SK-N-SH (cell line): ENCODE measurements at regions not wholly inside any gene's neighbourhood (a gene's known extent, or its start where the extent isn't known, plus 50 kb on each side); places are given as distances from the start of the nearest gene placed in this dataset.

ENCODE experiments used
- CTCF ChIA-PET: fragments of 300-600, 350-600 bp; formaldehyde crosslinking; extraction: SDS; loops from one replicate; lab custom pipeline; 2021; lab: Yijun Ruan, JAX
- POLR2A ChIA-PET: fragments of 350-600 bp; sonication (Branson Sonifier 250); formaldehyde crosslinking; extraction: SDS; loops from one replicate; lab custom pipeline; 2020; ENCODE audit warnings: antibody characterized with exemption, inconsistent platforms; lab: Yijun Ruan, JAX
- DNase-seq: peaks from one replicate; pipeline ENCODE4 v3.0.0; 2012
- H2AFZ ChIP-seq: fragments of 200-600 bp; sonication (generic); 2 replicates; pipeline ENCODE4 v1.8.1; 2016; ENCODE audit warnings: antibody characterized with exemption, mild to moderate bottlenecking, low read depth
- H3F3A ChIP-seq: fragments of 200-600 bp; sonication (generic); replicated peaks from 2 replicates; pipeline ENCODE3; 2016; ENCODE audit warnings: antibody characterized with exemption, mild to moderate bottlenecking; ENCODE audit not compliant: insufficient read depth
- H3K27ac ChIP-seq, 2 experiments: fragments of 200-500 bp in 1 of 2; fragments of 200-600 bp in 1 of 2; sonication (Bioruptor generic) in 1 of 2; sonication (generic), shearing (Covaris generic) in 1 of 2; 2 replicates each; pipeline versions ENCODE4 v1.5.1 to v1.6.1; 2014 to 2016; ENCODE audit warnings: low read depth in 2 of 2, inconsistent platforms in 1 of 2, low read length in 1 of 2, mild to moderate bottlenecking in 1 of 2, mixed read lengths in 1 of 2
- H3K27me3 ChIP-seq: fragments of 200-600 bp; sonication (generic), shearing (Covaris generic); 2 replicates; pipeline ENCODE4 v1.6.1; 2016; ENCODE audit warnings: mixed run types; ENCODE audit not compliant: insufficient read depth
- H3K36me3 ChIP-seq, 2 experiments: fragments of 200-500 bp in 1 of 2; fragments of 200-600 bp in 1 of 2; sonication (Bioruptor generic) in 1 of 2; sonication (generic) in 1 of 2; replicated peaks in 1 of 2; 2 replicates each; pipeline versions ENCODE3 to v1.5.1; 2014 to 2016; ENCODE audit warnings: low read length in 1 of 2, mild to moderate bottlenecking in 1 of 2; ENCODE audit not compliant: insufficient read depth in 2 of 2, control insufficient read depth in 1 of 2
- H3K4me1 ChIP-seq, 2 experiments: fragments of 200-500 bp in 1 of 2; fragments of 200-600 bp in 1 of 2; sonication (Bioruptor generic) in 1 of 2; sonication (generic), shearing (Covaris generic) in 1 of 2; 2 replicates each; pipeline versions ENCODE4 v1.5.1 to v1.6.1; 2014 to 2016; ENCODE audit warnings: low read depth in 1 of 2, low read length in 1 of 2, mixed run types in 1 of 2; ENCODE audit not compliant: insufficient read depth in 2 of 2, control insufficient read depth in 1 of 2
- H3K4me2 ChIP-seq: fragments of 200-600 bp; sonication (generic), shearing (Covaris generic); 2 replicates; pipeline ENCODE4 v1.6.1; 2017; ENCODE audit warnings: mixed run types
- H3K4me3 ChIP-seq, 2 experiments: fragments of 200-500 bp in 1 of 2; fragments of 200-600 bp in 1 of 2; sonication (Bioruptor generic) in 1 of 2; sonication (generic), shearing (Covaris generic) in 1 of 2; 2 replicates each; pipeline versions ENCODE4 v1.5.1 to v1.8.1; 2014 to 2016; ENCODE audit warnings: low read depth in 2 of 2, inconsistent platforms in 1 of 2, low read length in 1 of 2, mild to moderate bottlenecking in 1 of 2, mixed read lengths in 1 of 2, moderate library complexity in 1 of 2
- H3K79me2 ChIP-seq: fragments of 200-600 bp; sonication (generic); 2 replicates; pipeline ENCODE4 v1.8.1; 2017; ENCODE audit warnings: mild to moderate bottlenecking; ENCODE audit not compliant: insufficient read depth
- H3K9ac ChIP-seq: fragments of 200-600 bp; sonication (generic); 2 replicates; pipeline ENCODE4 v1.6.1; 2017; ENCODE audit warnings: mixed run types
- H3K9me2 ChIP-seq: fragments of 200-600 bp; sonication (generic); 2 replicates; pipeline ENCODE4 v1.6.1; 2017; ENCODE audit warnings: mixed run types
- H3K9me3 ChIP-seq: fragments of 200-600 bp; sonication (generic); 2 replicates; pipeline ENCODE4 v1.6.1; 2017; ENCODE audit warnings: mixed run types, mild to moderate bottlenecking, moderate library complexity
- H4K20me1 ChIP-seq: fragments of 200-600 bp; sonication (generic); 2 replicates; pipeline ENCODE4 v1.6.1; 2017; ENCODE audit warnings: mild to moderate bottlenecking, mixed run types; ENCODE audit not compliant: insufficient read depth
- CHD2 ChIP-seq: fragments of 150-350 bp; IDR thresholded peaks from 2 replicates; pipeline ENCODE4 v1.6.1; 2018; ENCODE audit warnings: low read length; ENCODE audit not compliant: partially characterized antibody
- FOXJ3 ChIP-seq: sonication (generic); formaldehyde crosslinking; IDR thresholded peaks from 2 replicates; pipeline ENCODE4 v1.5.1; 2020; ENCODE audit warnings: mild to moderate bottlenecking, missing genetic modification reagents
- GATA2 ChIP-seq: sonication (generic); formaldehyde crosslinking; IDR thresholded peaks from 2 replicates; pipeline ENCODE4 v1.5.0; 2020; ENCODE audit warnings: mild to moderate bottlenecking, missing genetic modification reagents
- MXI1 ChIP-seq: IDR thresholded peaks from 2 replicates; pipeline ENCODE4 v1.6.1; 2012; ENCODE audit warnings: mild to moderate bottlenecking, low read depth, low read length, improper control_type of control experiment
- RAD21 ChIP-seq: IDR thresholded peaks from 2 replicates; pipeline ENCODE4 v1.6.1; 2012; ENCODE audit warnings: mild to moderate bottlenecking, low read length
- RCOR1 ChIP-seq: fragments of 150-350 bp; IDR thresholded peaks from 2 replicates; pipeline ENCODE4 v1.6.1; 2017; ENCODE audit warnings: antibody characterized with exemption, low read length
- RXRA ChIP-seq: IDR thresholded peaks from 2 replicates; pipeline ENCODE4 v1.4.0; 2012; ENCODE audit warnings: low read depth, mild to moderate bottlenecking, borderline replicate concordance
- SMC3 ChIP-seq: IDR thresholded peaks from 2 replicates; pipeline ENCODE4 v1.6.1; 2012; ENCODE audit warnings: low read depth, low read length, improper control_type of control experiment
- TEAD4 ChIP-seq: IDR thresholded peaks from 2 replicates; pipeline ENCODE4 v1.4.0; 2012; ENCODE audit warnings: mild to moderate bottlenecking, borderline replicate concordance; ENCODE audit not compliant: insufficient read depth
- WGBS: methylation state at CpG from one replicate; pipeline ENCODE4 v1.1.6; 2017; ENCODE audit warnings: low lambda C conversion rate; 5-methylcytosine and 5-hydroxymethylcytosine counted together
- TF ChIP-seq, protein P1 (sequence below): fragments of 200-600 bp; sonication (generic); IDR thresholded peaks from 2 replicates; pipeline ENCODE4 v1.6.1; 2017; ENCODE audit warnings: antibody characterized with exemption, mild to moderate bottlenecking, moderate library complexity
- TF ChIP-seq, protein P2 (sequence below): IDR thresholded peaks from 2 replicates; pipeline ENCODE4 v1.6.1; 2012; ENCODE audit warnings: mild to moderate bottlenecking, low read depth, low read length, moderate library complexity

DNA sequence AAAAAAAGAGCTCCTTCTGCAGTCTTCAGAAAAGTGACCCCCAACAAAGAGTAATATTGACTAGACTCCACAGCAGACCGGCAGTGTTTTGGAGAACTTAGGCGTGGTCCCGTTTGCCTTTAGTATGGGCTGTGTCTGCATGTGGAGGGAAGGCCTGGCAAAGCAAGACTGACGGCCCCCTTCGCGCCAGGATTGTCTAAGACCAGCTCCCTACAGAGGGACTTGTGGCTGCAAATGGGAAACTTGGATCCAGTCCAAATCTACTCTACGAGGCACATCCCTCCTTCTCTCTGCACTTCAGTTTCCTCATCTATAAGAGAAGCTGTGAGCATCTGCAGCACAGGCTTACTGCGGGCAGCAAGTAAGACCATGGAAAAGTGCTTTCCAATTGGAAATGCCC is 350.0 kb downstream of the ZNF536 start:
- H3K27ac ChIP-seq = no peak overlapping the region
- H3K9ac ChIP-seq = no peak overlapping the region
- no peaks in the 10 kb centered on the region for H3K27me3 ChIP-seq
- no peak overlapping the region for H2AFZ ChIP-seq
- WGBS = 59% methylated on average over 8 of the region's 8 CpGs
- H4K20me1 ChIP-seq = no peaks in the 10 kb centered on the region
- POLR2A ChIA-PET = no interaction called here
- H3F3A ChIP-seq = no peaks in the 10 kb centered on the region
- TF ChIP-seq GATA2 (CRISPR knock-in tag) (no peak), RCOR1 (no peak), MXI1 (no peak), SMC3 (no peak), RXRA (no peak), CHD2 (no peak)
- TF ChIP-seq, protein P1, sequence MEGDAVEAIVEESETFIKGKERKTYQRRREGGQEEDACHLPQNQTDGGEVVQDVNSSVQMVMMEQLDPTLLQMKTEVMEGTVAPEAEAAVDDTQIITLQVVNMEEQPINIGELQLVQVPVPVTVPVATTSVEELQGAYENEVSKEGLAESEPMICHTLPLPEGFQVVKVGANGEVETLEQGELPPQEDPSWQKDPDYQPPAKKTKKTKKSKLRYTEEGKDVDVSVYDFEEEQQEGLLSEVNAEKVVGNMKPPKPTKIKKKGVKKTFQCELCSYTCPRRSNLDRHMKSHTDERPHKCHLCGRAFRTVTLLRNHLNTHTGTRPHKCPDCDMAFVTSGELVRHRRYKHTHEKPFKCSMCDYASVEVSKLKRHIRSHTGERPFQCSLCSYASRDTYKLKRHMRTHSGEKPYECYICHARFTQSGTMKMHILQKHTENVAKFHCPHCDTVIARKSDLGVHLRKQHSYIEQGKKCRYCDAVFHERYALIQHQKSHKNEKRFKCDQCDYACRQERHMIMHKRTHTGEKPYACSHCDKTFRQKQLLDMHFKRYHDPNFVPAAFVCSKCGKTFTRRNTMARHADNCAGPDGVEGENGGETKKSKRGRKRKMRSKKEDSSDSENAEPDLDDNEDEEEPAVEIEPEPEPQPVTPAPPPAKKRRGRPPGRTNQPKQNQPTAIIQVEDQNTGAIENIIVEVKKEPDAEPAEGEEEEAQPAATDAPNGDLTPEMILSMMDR = no peak
- TF ChIP-seq, protein P2, sequence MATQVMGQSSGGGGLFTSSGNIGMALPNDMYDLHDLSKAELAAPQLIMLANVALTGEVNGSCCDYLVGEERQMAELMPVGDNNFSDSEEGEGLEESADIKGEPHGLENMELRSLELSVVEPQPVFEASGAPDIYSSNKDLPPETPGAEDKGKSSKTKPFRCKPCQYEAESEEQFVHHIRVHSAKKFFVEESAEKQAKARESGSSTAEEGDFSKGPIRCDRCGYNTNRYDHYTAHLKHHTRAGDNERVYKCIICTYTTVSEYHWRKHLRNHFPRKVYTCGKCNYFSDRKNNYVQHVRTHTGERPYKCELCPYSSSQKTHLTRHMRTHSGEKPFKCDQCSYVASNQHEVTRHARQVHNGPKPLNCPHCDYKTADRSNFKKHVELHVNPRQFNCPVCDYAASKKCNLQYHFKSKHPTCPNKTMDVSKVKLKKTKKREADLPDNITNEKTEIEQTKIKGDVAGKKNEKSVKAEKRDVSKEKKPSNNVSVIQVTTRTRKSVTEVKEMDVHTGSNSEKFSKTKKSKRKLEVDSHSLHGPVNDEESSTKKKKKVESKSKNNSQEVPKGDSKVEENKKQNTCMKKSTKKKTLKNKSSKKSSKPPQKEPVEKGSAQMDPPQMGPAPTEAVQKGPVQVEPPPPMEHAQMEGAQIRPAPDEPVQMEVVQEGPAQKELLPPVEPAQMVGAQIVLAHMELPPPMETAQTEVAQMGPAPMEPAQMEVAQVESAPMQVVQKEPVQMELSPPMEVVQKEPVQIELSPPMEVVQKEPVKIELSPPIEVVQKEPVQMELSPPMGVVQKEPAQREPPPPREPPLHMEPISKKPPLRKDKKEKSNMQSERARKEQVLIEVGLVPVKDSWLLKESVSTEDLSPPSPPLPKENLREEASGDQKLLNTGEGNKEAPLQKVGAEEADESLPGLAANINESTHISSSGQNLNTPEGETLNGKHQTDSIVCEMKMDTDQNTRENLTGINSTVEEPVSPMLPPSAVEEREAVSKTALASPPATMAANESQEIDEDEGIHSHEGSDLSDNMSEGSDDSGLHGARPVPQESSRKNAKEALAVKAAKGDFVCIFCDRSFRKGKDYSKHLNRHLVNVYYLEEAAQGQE = no peak
- no peaks in the 10 kb centered on the region for H3K9me2 ChIP-seq
- peak; percentile 36 for DNase-seq
- no peaks in the 10 kb centered on the region for H3K9me3 ChIP-seq
- H3K36me3 ChIP-seq = no peaks in the 10 kb centered on the region
- no peak overlapping the region for H3K4me3 ChIP-seq
- no peak overlapping the region for H3K4me2 ChIP-seq
- H3K79me2 ChIP-seq = no peaks in the 10 kb centered on the region
- H3K4me1 ChIP-seq = peaks cover 0 to 20% of the 10 kb centered on the region in 2 experiments; a peak in 2 of 4 replicates
- CTCF ChIA-PET = interaction anchor here (0.9 to 2.3 kb wide), 5 partner anchors 17 to 1502 kb away, joined by 3 to 6 read pairs (median 4); no protein-coding TSS in a partner anchor

DNA sequence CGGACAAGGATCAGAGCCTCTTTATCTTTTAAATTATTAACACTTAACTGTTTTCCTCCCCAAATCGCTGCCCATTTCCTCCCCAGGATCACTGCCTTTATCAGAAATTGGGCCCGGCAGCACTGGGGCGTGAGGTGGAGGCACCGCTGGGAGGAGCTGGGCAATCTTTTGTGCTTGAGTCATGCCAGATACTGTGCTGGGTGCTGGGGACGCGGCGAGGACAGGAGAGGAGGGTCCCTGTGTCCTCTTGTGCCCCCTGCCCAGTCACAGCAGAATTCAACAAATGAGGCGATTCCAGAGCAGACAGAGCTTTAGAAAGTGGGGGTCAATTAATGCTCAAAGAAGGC is 347.8 kb downstream of the ZNF536 start:
- Histone ChIP-seq H3K9me2 (no peaks in the 10 kb centered on the region), H3K36me3 (no peaks in the 10 kb centered on the region), H2AFZ (peak overlapping the region; percentile 72), H3K9me3 (no peaks in the 10 kb centered on the region), H3K4me1 (peaks cover 0 to 20% of the 10 kb centered on the region in 2 experiments; a peak in 2 of 4 replicates), H3F3A (no peaks in the 10 kb centered on the region), H3K27me3 (no peaks in the 10 kb centered on the region), H3K4me2 (peak overlapping the region; percentile 55), H4K20me1 (no peaks in the 10 kb centered on the region), H3K79me2 (no peaks in the 10 kb centered on the region), H3K4me3 (peak overlapping the region; percentile 38 to 60), H3K27ac (peak overlapping the region in 1 of 2 experiments; percentile 93; a peak in 2 of 4 replicates), H3K9ac (no peak overlapping the region)
- peak; percentile 76 for DNase-seq
- no peak for TF ChIP-seq FOXJ3 (CRISPR knock-in tag)
- no peak for TF ChIP-seq TEAD4
- TF ChIP-seq RAD21 = peak; percentile 11; the same call in 1 of the 2 replicates
- TF ChIP-seq GATA2 (CRISPR knock-in tag) = 0 out of 2 replicates have a peak, but pooled peaks have one; percentile 24
- CTCF ChIA-PET = interaction anchor here (0.8 to 3.5 kb wide), 24 partner anchors 9 to 1321 kb away, joined by 3 to 35 read pairs (median 6); no protein-coding TSS in a partner anchor
- 12% methylated on average over 9 of the region's 9 CpGs for WGBS
- POLR2A ChIA-PET = interaction anchor here (0.6 to 2.0 kb wide), 10 partner anchors 14 to 619 kb away, joined by 3 to 12 read pairs (median 3); no protein-coding TSS in a partner anchor
